SH-SY5Y (cell line): ENCODE measurements at regions not wholly inside any gene's neighbourhood (a gene's known extent, or its start where the extent isn't known, plus 50 kb on each side); places are given as distances from the start of the nearest gene placed in this dataset.

Source experiments
- GATA2 ChIP-seq: IDR thresholded peaks from 2 replicates; pipeline ENCODE4 v1.6.1; 2011; ENCODE audit warnings: mild to moderate bottlenecking, low read depth, low read length
- GATA3 ChIP-seq: IDR thresholded peaks from 2 replicates; pipeline ENCODE4 v1.6.1; 2011; ENCODE audit warnings: low read depth, mild to moderate bottlenecking, low read length, moderate library complexity

GRCh38 chr2:77938462-77938861 lies 416.3 kb upstream of the LRRTM4 start:
- TF ChIP-seq GATA3, result no peak
- TF ChIP-seq GATA2, result no peak

- TF ChIP-seq GATA2 (no peak), GATA3 (no peak)
Observed at GRCh38 chr2:77939370-77939769, 417.2 kb upstream of the LRRTM4 start.

- TF ChIP-seq GATA2, result no peak
- no peak for TF ChIP-seq GATA3
Observed at GRCh38 chr2:77939801-77940200, 417.6 kb upstream of the LRRTM4 start.

GRCh38 chr2:77954931-77955330 lies 432.8 kb upstream of the LRRTM4 start:
- TF ChIP-seq GATA2 (no peak), GATA3 (no peak)

GRCh38 chr2:77962943-77963342 lies 440.8 kb upstream of the LRRTM4 start:
- TF ChIP-seq GATA3, result no peak
- TF ChIP-seq GATA2, result no peak

GRCh38 chr2:77977471-77978063 lies 455.4 kb upstream of the LRRTM4 start:
- no peak for TF ChIP-seq GATA2
- TF ChIP-seq GATA3, result no peak

GRCh38 chr2:77995161-77995560 lies 473.0 kb upstream of the LRRTM4 start:
- TF ChIP-seq GATA2 (no peak), GATA3 (no peak)

- TF ChIP-seq GATA2 (no peak), GATA3 (no peak)
Observed at GRCh38 chr2:77999376-77999775, 477.2 kb upstream of the LRRTM4 start.

GRCh38 chr2:78009289-78009688 lies 487.1 kb upstream of the LRRTM4 start:
- TF ChIP-seq GATA3 (no peak), GATA2 (no peak)

- TF ChIP-seq GATA3 (no peak), GATA2 (no peak)
Observed at GRCh38 chr2:78011251-78011650, 489.1 kb upstream of the LRRTM4 start.

GRCh38 chr2:78020491-78020890 lies 498.3 kb upstream of the LRRTM4 start:
- TF ChIP-seq GATA3 (no peak), GATA2 (no peak)

- TF ChIP-seq GATA2 (no peak), GATA3 (no peak)
Observed at GRCh38 chr2:78023356-78023755, 501.2 kb upstream of the LRRTM4 start.

- TF ChIP-seq GATA3 (no peak), GATA2 (no peak)
Observed at GRCh38 chr2:78024996-78025395, 502.8 kb upstream of the LRRTM4 start.

- no peak for TF ChIP-seq GATA2
- no peak for TF ChIP-seq GATA3
Observed at GRCh38 chr2:78029392-78029995, 507.3 kb upstream of the LRRTM4 start.

GRCh38 chr2:78034706-78035105 lies 512.5 kb upstream of the LRRTM4 start:
- TF ChIP-seq GATA3 (no peak), GATA2 (no peak)

GRCh38 chr2:78035804-78036203 lies 513.6 kb upstream of the LRRTM4 start:
- TF ChIP-seq GATA2 (no peak), GATA3 (no peak)

GRCh38 chr2:78051480-78051879 lies 529.3 kb upstream of the LRRTM4 start:
- no peak for TF ChIP-seq GATA2
- no peak for TF ChIP-seq GATA3
